GM12872 (cell line): ENCODE measurements at regions not wholly inside any gene's neighbourhood (a gene's known extent, or its start where the extent isn't known, plus 50 kb on each side); places are given as distances from the start of the nearest gene placed in this dataset.
A peak's percentile ranks its signal among the peaks of the same experiment; 100 is the strongest.

Experiments
- CTCF ChIP-seq: IDR thresholded peaks from 3 replicates; pipeline ENCODE4 v1.5.1; 2011; ENCODE audit warnings: low read depth, mild to moderate bottlenecking, low read length, moderate library complexity; ENCODE audit not compliant: insufficient read depth

- no peak for TF ChIP-seq CTCF
Observed at GRCh38 chr13:67421475-67421874, 191.3 kb upstream of the PCDH9 start.

DNA sequence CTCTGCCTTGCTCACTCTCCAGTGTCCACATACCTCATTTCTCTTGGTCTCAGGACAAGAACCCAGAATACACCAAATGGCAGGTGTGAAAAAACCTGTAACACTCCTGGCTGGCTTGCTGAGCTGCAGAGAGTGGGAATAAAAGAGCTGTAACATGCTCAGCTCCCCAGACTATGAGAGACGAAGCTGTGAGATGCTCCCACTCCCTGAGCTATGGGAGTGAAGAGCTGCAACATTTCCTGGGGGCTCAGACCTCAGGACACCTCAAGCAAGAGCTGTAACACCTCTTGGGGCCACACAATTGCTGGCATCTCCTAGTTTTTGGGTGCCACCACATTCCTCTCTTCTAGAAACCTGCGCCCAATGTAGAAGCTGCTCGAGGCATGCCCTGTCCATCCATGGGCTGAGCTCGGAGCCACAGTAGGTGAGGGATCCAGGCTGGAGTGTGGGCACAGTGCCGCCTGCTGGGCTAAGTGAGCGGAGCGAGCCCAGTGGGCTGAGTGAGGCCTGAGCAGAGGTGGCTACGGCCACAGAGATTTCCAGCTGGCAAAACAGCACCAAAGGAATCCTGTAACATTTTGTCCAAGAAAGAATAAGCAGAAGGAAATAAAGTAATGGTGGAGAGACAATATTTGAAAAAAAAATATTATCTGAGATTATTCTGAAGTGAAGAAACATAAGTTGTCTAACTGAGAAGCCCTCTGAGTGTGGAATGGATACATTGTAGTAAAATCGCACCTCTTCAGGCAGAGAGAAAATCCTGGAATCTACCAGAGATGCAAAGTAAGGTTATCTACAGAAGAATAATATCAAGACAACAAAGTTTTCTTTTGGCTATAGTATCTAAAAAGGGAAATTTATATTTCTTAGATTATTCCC lies 186.2 kb upstream of the PCDH9 start:
- TF ChIP-seq CTCF = peak; percentile 75

DNA sequence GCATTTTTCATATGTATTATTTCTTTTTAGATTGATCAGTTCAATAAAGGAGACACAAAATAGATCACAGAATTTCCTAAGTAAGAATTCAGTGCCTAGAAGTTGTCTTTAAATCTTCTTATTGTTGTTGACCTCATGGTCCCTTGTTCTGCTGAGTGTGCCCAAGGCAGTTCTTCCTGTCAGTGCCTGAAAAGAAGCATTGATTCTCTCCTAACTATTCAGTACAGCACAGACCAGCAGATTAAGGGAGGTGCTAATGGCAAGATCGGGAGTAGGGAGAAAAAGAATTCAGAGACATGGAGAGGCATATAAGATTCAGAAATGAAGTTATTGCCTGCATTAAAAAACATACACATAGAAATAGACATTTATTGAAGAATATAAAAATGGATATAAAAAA lies 180.5 kb upstream of the PCDH9 start:
- no peak for TF ChIP-seq CTCF

- TF ChIP-seq CTCF = no peak
Observed at GRCh38 chr13:67408798-67409197, 178.7 kb upstream of the PCDH9 start.

DNA sequence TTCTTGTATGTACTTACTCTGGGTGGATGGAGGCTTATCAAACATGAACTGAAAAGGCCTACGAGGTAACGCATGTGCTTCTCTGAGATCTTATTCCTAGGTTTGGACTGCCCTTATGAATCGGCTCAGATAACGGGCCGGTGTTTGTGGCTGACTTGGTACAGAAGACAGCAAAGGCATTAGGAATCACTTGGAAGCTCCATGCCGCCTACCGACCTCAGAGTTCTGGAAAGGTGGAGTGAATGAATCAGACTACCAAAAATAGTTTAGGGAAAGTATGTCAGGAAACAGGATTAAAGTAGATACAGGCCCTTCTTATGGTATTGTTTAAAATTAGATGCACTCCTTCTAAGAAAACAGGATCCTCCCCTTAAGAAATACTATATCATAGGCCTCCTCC lies 172.4 kb upstream of the PCDH9 start:
- no peak for TF ChIP-seq CTCF

DNA sequence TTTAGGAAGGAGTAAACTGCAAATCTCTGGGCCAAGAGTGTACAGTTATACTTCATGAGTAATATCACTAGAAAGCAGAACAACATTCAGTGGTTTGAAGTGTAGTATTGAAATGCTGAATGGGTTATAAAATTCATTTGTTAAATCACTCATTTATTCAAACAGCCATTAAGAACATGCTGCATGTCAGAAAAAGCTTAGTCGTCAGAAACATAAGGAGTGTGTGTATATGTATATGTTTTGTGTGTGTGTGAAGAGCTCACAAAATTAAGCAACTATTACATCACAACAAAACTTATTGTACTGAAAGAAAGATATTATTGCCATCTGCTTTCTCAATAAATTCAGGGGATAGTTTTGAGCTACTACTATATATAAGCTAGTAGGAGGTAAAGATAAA lies 165.4 kb upstream of the PCDH9 start:
- no peak for TF ChIP-seq CTCF

DNA sequence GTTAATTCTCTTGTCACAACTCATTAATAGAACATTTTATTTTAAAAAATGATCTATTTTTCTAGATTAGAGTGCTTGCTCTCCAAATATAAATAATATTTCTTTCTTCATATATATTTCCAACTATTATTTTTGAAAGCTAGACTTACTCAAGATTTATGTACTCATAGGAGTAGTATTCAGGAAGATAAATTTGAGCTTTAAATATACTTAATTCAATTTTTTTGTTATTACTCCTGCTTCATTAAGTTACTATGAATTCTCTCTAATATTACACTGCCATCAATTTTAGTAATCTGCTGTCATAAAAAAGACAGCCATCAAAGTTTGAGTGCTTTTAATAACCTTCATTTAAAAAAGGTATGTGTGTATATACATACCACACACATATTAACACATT lies 161.9 kb upstream of the PCDH9 start:
- no peak for TF ChIP-seq CTCF
